ENCODE measurements at regions not wholly inside any gene's neighbourhood (a gene's known extent, or its start where the extent isn't known, plus 50 kb on each side); places are given as distances from the start of the nearest gene placed in this dataset.
"Not testable (repeated sequence)": the region's sequence is repeated elsewhere in the genome, so short reads cannot be mapped to it uniquely, and the experiment has no call there.

GRCh38 chr5:100011160-100011559, 524.0 kb upstream of the FAM174A start:
- not testable (repeated sequence) for TF ChIP-seq CTCF (IDR thresholded peaks at IDR 0.05); ZFX (IDR thresholded peaks at IDR 0.05; ENCODE audit: borderline replicate concordance)
